ENCODE measurements at regions not wholly inside any gene's neighbourhood (a gene's known extent, or its start where the extent isn't known, plus 50 kb on each side); places are given as distances from the start of the nearest gene placed in this dataset.

- no peak for DNase-seq (ENCODE audit: low read depth in 3 of 3)
Observed at GRCh38 chr18:24627644-24628315, 167.3 kb downstream of the HRH4 start.

GRCh38 chr18:24628326-24628725 is 167.9 kb downstream of the HRH4 start:
- DNase-seq (ENCODE audit: low read depth in 3 of 3) = no peak

GRCh38 chr18:24629921-24630320 is 169.5 kb downstream of the HRH4 start:
- DNase-seq (ENCODE audit: low read depth in 3 of 3) = no peak

- DNase-seq (ENCODE audit: low read depth in 3 of 3) = no peak
Observed at GRCh38 chr18:24630346-24630880, 170.0 kb downstream of the HRH4 start.

GRCh38 chr18:24631243-24632025 is 171.0 kb downstream of the HRH4 start:
- no peak for DNase-seq (ENCODE audit: low read depth in 3 of 3)

- no peak for DNase-seq (ENCODE audit: low read depth in 3 of 3)
Observed at GRCh38 chr18:24632158-24632988, 171.9 kb downstream of the HRH4 start.

- DNase-seq (ENCODE audit: low read depth in 3 of 3) = no peak
Observed at GRCh38 chr18:24633121-24633520, 172.7 kb downstream of the HRH4 start.

- no peak for DNase-seq (ENCODE audit: low read depth in 3 of 3)
Observed at GRCh38 chr18:24649571-24649970, 189.1 kb downstream of the HRH4 start.

GRCh38 chr18:24651434-24651833 is 191.0 kb downstream of the HRH4 start:
- DNase-seq (ENCODE audit: low read depth in 3 of 3) = no peak

GRCh38 chr18:24656050-24656449 is 195.6 kb downstream of the HRH4 start:
- no peak for DNase-seq (ENCODE audit: low read depth in 3 of 3)

GRCh38 chr18:24656551-24657443 is 196.4 kb downstream of the HRH4 start:
- DNase-seq (ENCODE audit: low read depth in 3 of 3) = no peak

- no peak for DNase-seq (ENCODE audit: low read depth in 3 of 3)
Observed at GRCh38 chr18:24657444-24657842, 197.0 kb downstream of the HRH4 start.

GRCh38 chr18:24658302-24658701 is 197.9 kb downstream of the HRH4 start:
- DNase-seq (ENCODE audit: low read depth in 3 of 3) = no peak

GRCh38 chr18:24659827-24660720 is 199.6 kb downstream of the HRH4 start:
- DNase-seq (ENCODE audit: low read depth in 3 of 3) = peak in 2 of 3 donors; percentile 6 to 12

- no peak for DNase-seq (ENCODE audit: low read depth in 3 of 3)
Observed at GRCh38 chr18:24660956-24661355, 200.5 kb downstream of the HRH4 start.

GRCh38 chr18:24662412-24662821 is 202.0 kb downstream of the HRH4 start:
- DNase-seq (ENCODE audit: low read depth in 3 of 3) = no peak

GRCh38 chr18:24663026-24663425 is 202.6 kb downstream of the HRH4 start:
- no peak for DNase-seq (ENCODE audit: low read depth in 3 of 3)

- DNase-seq (ENCODE audit: low read depth in 3 of 3) = no peak
Observed at GRCh38 chr18:24669015-24669414, 208.6 kb downstream of the HRH4 start.

- DNase-seq (ENCODE audit: low read depth in 3 of 3) = no peak
Observed at GRCh38 chr18:24669502-24669901, 209.1 kb downstream of the HRH4 start.

Data from stimulated activated CD4-positive, alpha-beta T cell treated with anti-CD3 and anti-CD28 coated beads, TNF-alpha, amount 100 ng/mL, for 48 hours (primary cell).